ENCODE measurements at regions not wholly inside any gene's neighbourhood (a gene's known extent, or its start where the extent isn't known, plus 50 kb on each side); places are given as distances from the start of the nearest gene placed in this dataset.

GRCh38 chr13:68440874-68441273 lies 1210.7 kb upstream of the PCDH9 start:
- ChIA-PET POLR2A (no interaction called here), CTCF (no interaction called here)
- DNase-seq, result no peak
- Mint-ChIP-seq H3K4me3 (no peak overlapping the region), H3K4me1 (ENCODE audit: low read depth) (no peaks in the 10 kb centered on the region), H3K27ac (no peak overlapping the region), H3K36me3 (ENCODE audit: low read depth) (no peaks in the 10 kb centered on the region), H3K27me3 (no peaks in the 10 kb centered on the region), H3K9me3 (peaks cover 12% of the 10 kb centered on the region)
- intact Hi-C loops (cut with micrococcal nuclease), result no loop called here
- ATAC-seq, result no peak
- no peak for TF ChIP-seq CTCF (IDR thresholded peaks at IDR 0.05)

- ATAC-seq (no peak), DNase-seq (no peak)
- H3K4me1 Mint-ChIP-seq (ENCODE audit: low read depth), result no peaks in the 10 kb centered on the region
- ChIA-PET POLR2A (no interaction called here), CTCF (no interaction called here)
- no peak for TF ChIP-seq CTCF (IDR thresholded peaks at IDR 0.05)
- no peaks in the 10 kb centered on the region for H3K36me3 Mint-ChIP-seq (ENCODE audit: low read depth)
- intact Hi-C loops (cut with micrococcal nuclease), result no loop called here
- H3K27ac Mint-ChIP-seq, result no peak overlapping the region
- H3K4me3 Mint-ChIP-seq, result no peak overlapping the region
- H3K27me3 Mint-ChIP-seq, result no peaks in the 10 kb centered on the region
- H3K9me3 Mint-ChIP-seq, result peaks cover 10% of the 10 kb centered on the region
These were observed 1209.7 kb upstream of the PCDH9 start for GRCh38 chr13:68439817-68440216.

GRCh38 chr13:68428292-68428691 lies 1198.2 kb upstream of the PCDH9 start:
- ATAC-seq, result no peak
- Mint-ChIP-seq H3K9me3 (peaks cover 14% of the 10 kb centered on the region), H3K27ac (no peak overlapping the region), H3K36me3 (ENCODE audit: low read depth) (no peaks in the 10 kb centered on the region), H3K4me3 (no peak overlapping the region), H3K27me3 (no peaks in the 10 kb centered on the region), H3K4me1 (ENCODE audit: low read depth) (no peaks in the 10 kb centered on the region)
- TF ChIP-seq CTCF (IDR thresholded peaks at IDR 0.05), result no peak
- POLR2A ChIA-PET, result no interaction called here
- no peak for DNase-seq
- CTCF ChIA-PET, result no interaction called here
- intact Hi-C loops (cut with micrococcal nuclease), result no loop called here

GRCh38 chr13:68417801-68418200 lies 1187.7 kb upstream of the PCDH9 start:
- ATAC-seq (no peak), DNase-seq (no peak)
- ChIA-PET CTCF (no interaction called here), POLR2A (no interaction called here)
- no peak overlapping the region for H3K4me3 Mint-ChIP-seq
- H3K36me3 Mint-ChIP-seq (ENCODE audit: low read depth), result peaks cover 2% of the 10 kb centered on the region
- H3K4me1 Mint-ChIP-seq (ENCODE audit: low read depth), result no peaks in the 10 kb centered on the region
- intact Hi-C loops (cut with micrococcal nuclease), result no loop called here
- H3K27me3 Mint-ChIP-seq, result no peaks in the 10 kb centered on the region
- no peak for TF ChIP-seq CTCF (IDR thresholded peaks at IDR 0.05)
- no peak overlapping the region for H3K27ac Mint-ChIP-seq
- H3K9me3 Mint-ChIP-seq, result peaks cover 11% of the 10 kb centered on the region

DNA sequence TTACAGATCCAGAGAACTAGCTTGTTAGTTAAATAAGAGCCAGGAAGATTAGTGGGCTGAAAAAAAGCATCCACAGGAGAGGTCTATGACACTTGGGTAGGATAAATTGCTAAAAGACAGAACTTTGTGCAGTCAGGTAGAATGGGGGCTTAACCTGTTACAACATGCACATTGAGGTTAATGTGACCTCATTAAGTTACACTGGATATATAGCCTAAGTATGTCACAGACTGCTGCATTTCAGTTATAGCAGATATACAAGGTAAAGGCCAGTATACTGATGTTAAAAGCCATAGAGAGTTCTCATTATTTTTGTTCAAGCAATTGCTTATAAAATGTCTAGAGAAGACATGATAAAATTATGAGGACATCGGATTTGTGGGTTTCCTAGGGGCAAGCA lies 1179.9 kb upstream of the PCDH9 start:
- ChIA-PET CTCF (no interaction called here), POLR2A (no interaction called here)
- DNase-seq (no peak), ATAC-seq (no peak)
- H3K9me3 Mint-ChIP-seq, result peaks cover 23% of the 10 kb centered on the region
- H3K36me3 Mint-ChIP-seq (ENCODE audit: low read depth), result no peaks in the 10 kb centered on the region
- H3K27ac Mint-ChIP-seq, result no peak overlapping the region
- H3K4me3 Mint-ChIP-seq, result no peak overlapping the region
- no peaks in the 10 kb centered on the region for H3K4me1 Mint-ChIP-seq (ENCODE audit: low read depth)
- intact Hi-C loops (cut with micrococcal nuclease), result no loop called here
- H3K27me3 Mint-ChIP-seq, result no peaks in the 10 kb centered on the region
- TF ChIP-seq CTCF (IDR thresholded peaks at IDR 0.05), result no peak

Data from activated CD8-positive, alpha-beta T cell treated with anti-CD3 and anti-CD28 coated beads for 36 hours (primary cell).